BLaER1 treated with 17β-estradiol and CSF1 and Interleukin-3, amounts not matched to agents 10 nM and 100 nM (cell line): ENCODE measurements at regions not wholly inside any gene's neighbourhood (a gene's known extent, or its start where the extent isn't known, plus 50 kb on each side); places are given as distances from the start of the nearest gene placed in this dataset.
A peak's percentile ranks its signal among the peaks of the same experiment; 100 is the strongest.

Source experiments
- H3K27ac ChIP-seq, 11 experiments: shearing (Covaris generic); formaldehyde crosslinking; 2 replicates each; pipeline ENCODE4 v1.8.1; 2022
- H3K27me3 ChIP-seq, 11 experiments: shearing (Covaris generic); formaldehyde crosslinking; 2 replicates each; pipeline ENCODE4 v1.8.1; 2022
- H3K36me3 ChIP-seq, 11 experiments: shearing (Covaris generic); formaldehyde crosslinking; 2 replicates each; pipeline ENCODE4 v1.8.1; 2022
- H3K4me1 ChIP-seq, 10 experiments: shearing (Covaris generic); formaldehyde crosslinking; 2 replicates each; pipeline ENCODE4 v1.8.1; 2022
- H3K4me2 ChIP-seq, 11 experiments: shearing (Covaris generic); formaldehyde crosslinking; 2 replicates each; pipeline ENCODE4 v1.8.1; 2022
- H3K4me3 ChIP-seq, 10 experiments: shearing (Covaris generic); formaldehyde crosslinking; 2 replicates each; pipeline ENCODE4 v1.8.1; 2022
- H3K9ac ChIP-seq, 11 experiments: shearing (Covaris generic); formaldehyde crosslinking; 2 replicates each; pipeline ENCODE4 v1.8.1; 2022
- H3K9me3 ChIP-seq, 11 experiments: shearing (Covaris generic); formaldehyde crosslinking; replicated peaks in 1 of 11; 2 replicates each; pipeline ENCODE4 v1.8.1; 2022
- H4K20me1 ChIP-seq, 11 experiments: shearing (Covaris generic); formaldehyde crosslinking; 2 replicates each; pipeline ENCODE4 v1.8.1; 2022
- Cebpa-rat ChIP-seq, 11 experiments: shearing (Covaris generic); IDR thresholded peaks; 2 replicates each; pipeline ENCODE4 v1.8.1; 2022

DNA sequence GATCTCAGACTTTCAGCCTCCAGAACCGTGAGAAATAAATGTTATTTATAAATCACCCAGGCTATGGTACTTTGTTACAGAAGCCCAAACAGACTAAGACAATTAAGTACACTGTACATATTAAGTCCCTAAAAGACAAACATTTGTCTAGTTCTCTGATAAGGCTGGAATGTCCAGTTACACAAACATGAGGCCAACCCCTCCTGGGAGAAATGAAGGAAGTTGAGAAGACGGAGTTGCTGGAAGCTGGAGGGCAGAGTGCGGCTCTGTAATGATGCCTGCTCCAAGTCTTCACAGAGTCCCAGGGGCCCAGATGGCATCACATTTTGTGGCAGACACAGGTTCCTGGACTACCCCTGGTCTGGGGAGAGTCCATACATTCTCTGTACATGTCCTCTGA, 79.2 kb upstream of the ST8SIA3 start:
- Histone ChIP-seq H3K27me3 (no peaks in the 10 kb centered on the region), H3K4me3 (no peak overlapping the region), H3K9me3 (no peaks in the 10 kb centered on the region), H4K20me1 (no peaks in the 10 kb centered on the region), H3K4me2 (no peak overlapping the region), H3K27ac (no peak overlapping the region), H3K9ac (no peak overlapping the region), H3K4me1 (peaks cover 0 to 5% (median 0%) of the 10 kb centered on the region in 10 experiments; a peak in 2 of 20 replicates), H3K36me3 (no peaks in the 10 kb centered on the region)
- TF ChIP-seq Cebpa-rat (IDR thresholded peaks at IDR 0.05), result no peak

GRCh38 chr18:57275111-57275510, 77.2 kb upstream of the ST8SIA3 start:
- no peak for TF ChIP-seq Cebpa-rat (IDR thresholded peaks at IDR 0.05)
- H3K4me3 ChIP-seq, result no peak overlapping the region

DNA sequence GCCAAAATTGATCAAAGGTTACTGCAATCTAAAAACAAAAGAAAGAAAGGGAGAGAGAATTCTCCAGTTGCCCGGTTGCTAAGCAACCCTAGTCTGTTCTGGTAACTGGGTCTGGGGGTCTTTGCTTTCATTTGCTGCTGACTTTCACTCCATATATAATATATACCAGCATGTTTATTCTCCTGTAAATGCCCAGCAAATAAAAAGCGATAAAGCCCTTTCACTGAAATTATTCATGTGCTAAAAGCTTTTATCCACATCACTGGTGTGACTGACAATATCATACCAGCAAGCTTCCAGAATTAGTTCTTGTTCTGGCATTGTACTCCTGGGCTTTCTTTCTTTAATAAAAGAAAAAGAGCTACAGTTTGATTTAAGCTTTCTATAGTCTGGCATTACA, 75.5 kb upstream of the ST8SIA3 start:
- H3K9me3 ChIP-seq, result no peaks in the 10 kb centered on the region
- H3K27ac ChIP-seq, result no peak overlapping the region
- no peaks in the 10 kb centered on the region for H3K27me3 ChIP-seq
- H4K20me1 ChIP-seq, result no peaks in the 10 kb centered on the region
- no peaks in the 10 kb centered on the region for H3K4me1 ChIP-seq
- no peak overlapping the region for H3K9ac ChIP-seq
- H3K36me3 ChIP-seq, result no peaks in the 10 kb centered on the region
- no peak for TF ChIP-seq Cebpa-rat (IDR thresholded peaks at IDR 0.05)
- no peak overlapping the region for H3K4me3 ChIP-seq
- H3K4me2 ChIP-seq, result no peak overlapping the region

More at GRCh38 chr18:57275111-57275510, 77.2 kb upstream of the ST8SIA3 start:
- Histone ChIP-seq H3K9ac (no peak overlapping the region), H4K20me1 (no peaks in the 10 kb centered on the region), H3K27ac (no peak overlapping the region), H3K27me3 (no peaks in the 10 kb centered on the region), H3K4me2 (no peak overlapping the region), H3K4me1 (no peaks in the 10 kb centered on the region), H3K9me3 (no peaks in the 10 kb centered on the region), H3K36me3 (no peaks in the 10 kb centered on the region)

GRCh38 chr18:57278933-57279332, 73.4 kb upstream of the ST8SIA3 start:
- H3K27me3 ChIP-seq, result no peaks in the 10 kb centered on the region
- no peaks in the 10 kb centered on the region for H4K20me1 ChIP-seq
- no peaks in the 10 kb centered on the region for H3K9me3 ChIP-seq
- no peaks in the 10 kb centered on the region for H3K36me3 ChIP-seq
- H3K27ac ChIP-seq, result no peak overlapping the region
- no peak overlapping the region for H3K4me3 ChIP-seq
- no peak overlapping the region for H3K4me2 ChIP-seq
- no peak overlapping the region for H3K9ac ChIP-seq
- TF ChIP-seq Cebpa-rat (IDR thresholded peaks at IDR 0.05), result no peak
- no peaks in the 10 kb centered on the region for H3K4me1 ChIP-seq

DNA sequence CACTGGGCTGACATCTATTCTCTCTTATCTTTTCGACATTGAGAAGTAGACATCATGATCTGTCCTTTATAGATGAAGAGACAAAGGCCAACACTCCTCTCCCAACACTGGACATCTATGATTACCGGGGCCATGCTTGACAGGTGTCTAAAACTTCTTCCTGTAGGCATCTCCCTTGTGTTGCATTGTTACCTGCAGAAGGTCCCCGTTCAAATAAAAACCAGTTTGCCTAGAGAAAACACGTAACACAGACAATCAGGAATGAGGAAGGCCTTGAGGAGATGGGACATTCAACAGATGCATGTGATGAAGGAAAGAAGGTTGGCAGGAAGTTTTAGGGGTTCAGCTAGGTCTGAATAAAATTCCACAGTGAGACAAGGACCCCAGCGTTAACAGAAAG, 70.8 kb upstream of the ST8SIA3 start:
- Histone ChIP-seq H3K4me2 (no peak overlapping the region), H4K20me1 (no peaks in the 10 kb centered on the region), H3K27me3 (no peaks in the 10 kb centered on the region), H3K36me3 (no peaks in the 10 kb centered on the region), H3K4me1 (peaks cover 0 to 12% (median 6%) of the 10 kb centered on the region in 10 experiments; a peak in 15 of 20 replicates), H3K4me3 (no peak overlapping the region), H3K27ac (no peak overlapping the region), H3K9ac (no peak overlapping the region), H3K9me3 (0 out of 22 replicates have a peak, but pooled peaks cover 0 to 6% (median 0%) of the 10 kb centered on the region in 11 experiments)
- no peak for TF ChIP-seq Cebpa-rat (IDR thresholded peaks at IDR 0.05)

DNA sequence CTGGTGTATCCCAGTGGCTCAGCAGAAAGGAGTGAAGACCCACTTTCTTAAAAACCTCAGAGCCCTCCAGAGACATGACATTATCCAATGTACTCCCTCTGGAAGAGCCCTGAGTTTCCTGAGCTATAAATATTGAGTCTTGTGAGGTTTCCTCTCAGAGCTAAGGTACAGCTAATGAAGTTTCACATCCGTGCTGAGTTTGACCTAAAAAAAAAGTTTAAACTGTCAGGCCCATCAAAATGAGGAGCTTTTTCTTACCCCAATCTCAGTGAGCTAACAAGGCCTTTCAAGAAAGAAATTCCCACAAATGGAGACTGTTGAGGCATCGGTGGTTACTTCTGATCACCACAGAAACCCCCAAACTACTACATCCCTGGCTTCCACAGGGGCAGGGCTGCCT, 65.4 kb upstream of the ST8SIA3 start:
- Histone ChIP-seq H3K36me3 (no peaks in the 10 kb centered on the region), H4K20me1 (no peaks in the 10 kb centered on the region), H3K9me3 (peaks cover 15 to 32% (median 21%) of the 10 kb centered on the region in 11 experiments), H3K27me3 (no peaks in the 10 kb centered on the region), H3K4me1 (peaks cover 0 to 41% (median 29%) of the 10 kb centered on the region in 10 experiments; a peak in 17 of 20 replicates), H3K9ac (0 out of 22 replicates have a peak overlapping the region, but pooled peaks of 1 of the 11 experiments have one; percentile 7), H3K4me2 (peak overlapping the region in 10 of 11 experiments; percentile 20 to 85 (median 71); a peak in 19 of 22 replicates), H3K27ac (no peak overlapping the region), H3K4me3 (no peak overlapping the region)
- no peak for TF ChIP-seq Cebpa-rat (IDR thresholded peaks at IDR 0.05)

GRCh38 chr18:57287766-57288165, 64.6 kb upstream of the ST8SIA3 start:
- Histone ChIP-seq H3K4me1 (peaks cover 0 to 49% (median 36%) of the 10 kb centered on the region in 10 experiments; a peak in 17 of 20 replicates), H3K27ac (no peak overlapping the region), H3K36me3 (no peaks in the 10 kb centered on the region), H4K20me1 (no peaks in the 10 kb centered on the region), H3K4me2 (peak overlapping the region in 8 of 11 experiments; percentile 20 to 85 (median 74); a peak in 16 of 22 replicates), H3K9me3 (peaks cover 15 to 32% (median 21%) of the 10 kb centered on the region in 11 experiments), H3K27me3 (no peaks in the 10 kb centered on the region), H3K4me3 (no peak overlapping the region), H3K9ac (no peak overlapping the region)
- no peak for TF ChIP-seq Cebpa-rat (IDR thresholded peaks at IDR 0.05)

GRCh38 chr18:57294547-57294946, 57.8 kb upstream of the ST8SIA3 start:
- Histone ChIP-seq H3K9me3 (peaks cover 8 to 14% (median 11%) of the 10 kb centered on the region in 11 experiments), H4K20me1 (no peaks in the 10 kb centered on the region), H3K27me3 (no peaks in the 10 kb centered on the region), H3K4me3 (no peak overlapping the region), H3K36me3 (no peaks in the 10 kb centered on the region), H3K4me1 (peaks cover 0 to 25% (median 16%) of the 10 kb centered on the region in 10 experiments; a peak in 15 of 20 replicates), H3K27ac (no peak overlapping the region), H3K4me2 (no peak overlapping the region), H3K9ac (no peak overlapping the region)
- TF ChIP-seq Cebpa-rat (IDR thresholded peaks at IDR 0.05), result no peak

DNA sequence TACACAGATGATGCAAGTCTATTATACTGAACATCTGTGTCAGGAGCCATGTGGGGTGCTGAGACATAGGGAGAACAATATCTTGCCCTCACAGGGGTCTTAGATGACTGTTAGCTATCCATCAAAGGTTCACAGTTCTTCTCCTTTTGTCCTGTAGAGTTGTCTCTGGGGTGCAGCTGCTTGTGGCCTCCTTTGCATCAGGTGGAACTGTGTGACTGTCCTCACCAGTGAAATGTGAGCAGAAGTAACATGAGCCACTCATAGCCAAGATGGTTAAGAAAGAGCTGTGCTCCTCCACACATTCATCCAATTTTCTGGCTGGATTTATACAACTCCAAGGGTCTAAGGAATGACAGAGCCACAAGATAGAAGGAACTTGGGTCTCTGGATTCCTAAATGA, 56.0 kb upstream of the ST8SIA3 start:
- Histone ChIP-seq H3K4me2 (no peak overlapping the region), H3K36me3 (no peaks in the 10 kb centered on the region), H3K27ac (no peak overlapping the region), H3K9me3 (no peaks in the 10 kb centered on the region), H3K4me1 (peaks cover 0 to 20% (median 14%) of the 10 kb centered on the region in 10 experiments; a peak in 15 of 20 replicates), H3K4me3 (no peak overlapping the region), H4K20me1 (no peaks in the 10 kb centered on the region), H3K9ac (no peak overlapping the region), H3K27me3 (no peaks in the 10 kb centered on the region)
- no peak for TF ChIP-seq Cebpa-rat (IDR thresholded peaks at IDR 0.05)

DNA sequence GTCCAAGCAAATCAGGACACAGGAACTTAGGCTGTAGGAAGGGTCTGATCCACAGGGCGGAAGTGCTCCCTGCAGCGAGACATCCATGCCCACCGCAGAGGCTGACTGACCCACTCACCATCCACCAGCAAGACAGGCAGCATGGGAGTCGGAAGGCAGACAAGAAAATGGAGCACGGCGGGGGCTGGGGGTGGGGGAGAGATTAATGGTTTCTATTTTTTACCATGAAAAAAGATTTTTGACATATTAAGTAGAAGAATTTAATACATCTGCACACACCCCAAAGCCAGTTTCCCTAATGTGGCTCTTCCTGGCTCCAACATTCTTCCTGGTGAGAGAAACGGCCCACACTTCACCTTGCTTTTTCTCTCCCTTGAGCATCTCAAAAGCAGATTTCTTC, 55.1 kb upstream of the ST8SIA3 start:
- H3K4me3 ChIP-seq, result no peak overlapping the region
- peaks cover 0 to 16% (median 4%) of the 10 kb centered on the region in 10 experiments; a peak in 14 of 20 replicates for H3K4me1 ChIP-seq
- H3K9ac ChIP-seq, result no peak overlapping the region
- H3K27ac ChIP-seq, result no peak overlapping the region
- no peak overlapping the region for H3K4me2 ChIP-seq
- no peak for TF ChIP-seq Cebpa-rat (IDR thresholded peaks at IDR 0.05)
- H3K9me3 ChIP-seq, result no peaks in the 10 kb centered on the region
- H3K36me3 ChIP-seq, result no peaks in the 10 kb centered on the region
- no peaks in the 10 kb centered on the region for H3K27me3 ChIP-seq
- H4K20me1 ChIP-seq, result no peaks in the 10 kb centered on the region
